Cardiac muscle cell (in vitro differentiated cells and primary cell): ENCODE measurements at regions not wholly inside any gene's neighbourhood (a gene's known extent, or its start where the extent isn't known, plus 50 kb on each side); places are given as distances from the start of the nearest gene placed in this dataset.
"Not testable (repeated sequence)": the region's sequence is repeated elsewhere in the genome, so short reads cannot be mapped to it uniquely, and the experiment has no call there.

ENCODE experiments used
- DNase-seq, 2 donors: peaks; one replicate each; pipeline versions ENCODE4 v3.0.0 to v3.0.0-alpha.2; 2010 to 2017; ENCODE audit warnings: low read depth in 1 of 2, low spot score in 1 of 2
- H3K27ac ChIP-seq: fragments of 200-600 bp; sonication (generic); 2 replicates; pipeline ENCODE4 v1.5.1; 2016
- H3K27me3 ChIP-seq: fragments of 200-600 bp; sonication (generic); 2 replicates; pipeline ENCODE4 v1.6.0; 2016; ENCODE audit warnings: control low read depth
- H3K36me3 ChIP-seq: fragments of 200-600 bp; sonication (generic); 2 replicates; pipeline ENCODE4 v1.5.1; 2016; ENCODE audit warnings: control low read depth
- H3K4me1 ChIP-seq: fragments of 200-600 bp; sonication (generic); 2 replicates; pipeline ENCODE4 v1.8.1; 2017; ENCODE audit warnings: low read depth, mild to moderate bottlenecking, mixed run types
- H3K4me3 ChIP-seq: fragments of 200-600 bp; sonication (generic); 2 replicates; pipeline ENCODE4 v1.5.1; 2016; ENCODE audit warnings: mild to moderate bottlenecking
- H3K9me3 ChIP-seq: fragments of 200-600 bp; sonication (generic); 2 replicates; pipeline ENCODE4 v1.5.1; 2017; ENCODE audit warnings: low read depth, mild to moderate bottlenecking, control low read depth
- TF ChIP-seq, protein P1 (sequence below): IDR thresholded peaks from 2 replicates; pipeline ENCODE4 v1.5.1; 2012; ENCODE audit warnings: low read depth, mild to moderate bottlenecking, low read length

DNA sequence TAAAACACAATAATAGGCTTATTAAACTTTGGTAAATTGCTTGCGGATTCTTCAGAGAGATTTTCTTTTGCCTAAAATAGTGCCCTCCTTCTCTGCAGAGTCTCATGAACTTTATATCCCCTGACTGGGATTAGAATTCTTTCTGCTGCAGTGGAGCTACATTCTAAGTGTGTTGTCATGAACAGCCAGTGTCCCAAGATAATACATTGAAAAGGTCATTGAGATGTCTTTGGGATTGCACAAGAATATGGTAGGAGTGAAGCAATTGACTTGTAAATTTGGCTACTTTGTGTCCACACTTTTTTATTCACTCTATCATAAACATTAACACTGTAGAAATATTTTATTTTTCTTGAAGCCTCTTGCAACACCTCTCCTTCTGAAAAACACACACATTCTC, 604.5 kb downstream of the GABRG2 start:
- Histone ChIP-seq H3K36me3 (no peaks in the 10 kb centered on the region), H3K4me3 (no peak overlapping the region), H3K9me3 (no peaks in the 10 kb centered on the region), H3K4me1 (no peaks in the 10 kb centered on the region), H3K27me3 (no peaks in the 10 kb centered on the region), H3K27ac (no peak overlapping the region)
- TF ChIP-seq, protein P1, sequence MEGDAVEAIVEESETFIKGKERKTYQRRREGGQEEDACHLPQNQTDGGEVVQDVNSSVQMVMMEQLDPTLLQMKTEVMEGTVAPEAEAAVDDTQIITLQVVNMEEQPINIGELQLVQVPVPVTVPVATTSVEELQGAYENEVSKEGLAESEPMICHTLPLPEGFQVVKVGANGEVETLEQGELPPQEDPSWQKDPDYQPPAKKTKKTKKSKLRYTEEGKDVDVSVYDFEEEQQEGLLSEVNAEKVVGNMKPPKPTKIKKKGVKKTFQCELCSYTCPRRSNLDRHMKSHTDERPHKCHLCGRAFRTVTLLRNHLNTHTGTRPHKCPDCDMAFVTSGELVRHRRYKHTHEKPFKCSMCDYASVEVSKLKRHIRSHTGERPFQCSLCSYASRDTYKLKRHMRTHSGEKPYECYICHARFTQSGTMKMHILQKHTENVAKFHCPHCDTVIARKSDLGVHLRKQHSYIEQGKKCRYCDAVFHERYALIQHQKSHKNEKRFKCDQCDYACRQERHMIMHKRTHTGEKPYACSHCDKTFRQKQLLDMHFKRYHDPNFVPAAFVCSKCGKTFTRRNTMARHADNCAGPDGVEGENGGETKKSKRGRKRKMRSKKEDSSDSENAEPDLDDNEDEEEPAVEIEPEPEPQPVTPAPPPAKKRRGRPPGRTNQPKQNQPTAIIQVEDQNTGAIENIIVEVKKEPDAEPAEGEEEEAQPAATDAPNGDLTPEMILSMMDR: no peak
- peak in 1 of 2 donors; percentile 12 for DNase-seq

DNA sequence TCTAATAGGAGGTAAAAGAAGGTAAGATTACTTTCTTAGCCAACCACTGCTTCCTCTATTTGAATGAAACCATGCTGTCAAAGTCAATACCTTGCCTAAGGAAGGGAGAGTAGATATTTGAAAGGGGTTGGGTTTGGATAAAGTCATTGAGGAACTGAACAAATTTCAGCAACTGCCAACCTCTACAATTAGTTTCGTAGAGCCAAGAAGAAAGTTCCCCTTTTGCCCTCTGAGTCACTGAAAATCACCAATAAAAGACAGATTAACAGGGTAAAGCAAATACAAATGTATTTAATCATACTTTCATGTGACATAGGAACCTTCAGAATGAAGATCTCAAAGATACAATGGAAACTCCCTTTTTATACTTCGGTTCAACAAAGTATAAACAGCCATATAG, 615.7 kb downstream of the GABRG2 start:
- Histone ChIP-seq H3K4me1 (no peaks in the 10 kb centered on the region), H3K36me3 (no peaks in the 10 kb centered on the region), H3K27me3 (no peaks in the 10 kb centered on the region), H3K4me3 (no peak overlapping the region), H3K9me3 (no peaks in the 10 kb centered on the region), H3K27ac (no peak overlapping the region)
- no peak for DNase-seq
- TF ChIP-seq, protein P1: no peak

DNA sequence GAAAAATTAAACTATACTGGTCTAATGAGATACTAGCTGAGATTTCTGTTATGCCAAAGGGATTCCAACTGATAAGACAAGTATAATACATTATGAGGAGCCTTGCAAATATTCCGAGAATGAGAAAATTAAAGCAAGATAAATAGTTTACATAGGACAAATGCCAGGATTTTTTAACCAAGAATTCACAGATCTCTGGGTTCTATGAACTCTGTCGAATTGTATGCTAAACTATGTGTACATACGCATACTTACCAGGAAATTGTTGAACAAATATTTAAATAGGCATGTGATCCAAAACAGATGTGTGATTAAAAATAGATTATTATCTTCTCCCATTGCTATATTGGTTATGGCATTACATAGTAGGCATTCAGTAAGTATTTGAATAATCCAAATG, 616.6 kb downstream of the GABRG2 start:
- DNase-seq: no peak
- Histone ChIP-seq H3K27ac (no peak overlapping the region), H3K4me3 (no peak overlapping the region), H3K36me3 (no peaks in the 10 kb centered on the region), H3K9me3 (no peaks in the 10 kb centered on the region), H3K27me3 (no peaks in the 10 kb centered on the region), H3K4me1 (no peaks in the 10 kb centered on the region)
- TF ChIP-seq, protein P1: no peak

DNA sequence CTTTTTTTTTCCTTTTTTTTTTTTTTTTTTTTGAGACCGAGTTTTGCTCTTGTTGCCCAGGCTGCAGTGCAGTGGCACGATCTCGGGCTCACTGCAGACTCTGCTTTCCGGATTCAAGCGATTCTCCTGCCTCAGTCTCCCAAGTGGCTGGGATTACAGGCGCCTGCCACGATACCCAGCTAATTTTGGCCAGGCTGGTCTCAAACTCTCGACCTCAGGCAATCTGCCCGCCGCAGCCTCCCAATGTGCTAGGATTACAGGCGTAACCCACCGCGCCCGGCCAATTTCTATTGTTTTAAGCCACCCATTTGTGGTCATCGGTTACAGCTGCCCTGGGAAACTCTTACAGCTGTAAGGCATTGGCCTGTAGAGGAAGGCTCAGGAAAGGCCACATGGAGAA, 617.7 kb downstream of the GABRG2 start:
- Histone ChIP-seq H3K4me3 (no peak overlapping the region), H3K4me1 (no peaks in the 10 kb centered on the region), H3K9me3 (no peaks in the 10 kb centered on the region), H3K27me3 (no peaks in the 10 kb centered on the region), H3K36me3 (no peaks in the 10 kb centered on the region), H3K27ac (no peak overlapping the region)
- TF ChIP-seq, protein P1: no peak
- DNase-seq: no peak

DNA sequence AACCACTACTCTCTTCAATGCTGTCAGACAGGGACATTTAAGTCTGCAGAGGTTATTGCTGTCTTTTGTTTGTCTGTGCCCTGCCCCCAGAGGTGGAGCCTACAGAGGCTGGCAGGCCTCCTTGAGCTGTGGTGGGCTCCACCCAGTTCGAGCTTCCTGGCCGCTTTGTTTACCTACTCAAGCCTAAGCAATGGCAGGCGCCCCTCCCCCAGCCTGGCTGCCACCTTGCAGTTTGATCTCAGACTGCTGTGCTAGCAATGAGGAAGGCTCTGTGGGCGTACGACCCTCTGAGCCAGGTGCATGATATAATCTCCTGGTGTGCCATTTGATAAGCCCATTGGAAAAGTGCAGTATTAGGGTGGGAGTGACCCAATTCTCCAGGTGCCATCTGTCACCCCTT, 628.7 kb downstream of the GABRG2 start:
- H3K36me3 ChIP-seq, H3K9me3 ChIP-seq, H3K27me3 ChIP-seq, H3K4me1 ChIP-seq, DNase-seq, H3K27ac ChIP-seq, H3K4me3 ChIP-seq: not testable (repeated sequence)

DNA sequence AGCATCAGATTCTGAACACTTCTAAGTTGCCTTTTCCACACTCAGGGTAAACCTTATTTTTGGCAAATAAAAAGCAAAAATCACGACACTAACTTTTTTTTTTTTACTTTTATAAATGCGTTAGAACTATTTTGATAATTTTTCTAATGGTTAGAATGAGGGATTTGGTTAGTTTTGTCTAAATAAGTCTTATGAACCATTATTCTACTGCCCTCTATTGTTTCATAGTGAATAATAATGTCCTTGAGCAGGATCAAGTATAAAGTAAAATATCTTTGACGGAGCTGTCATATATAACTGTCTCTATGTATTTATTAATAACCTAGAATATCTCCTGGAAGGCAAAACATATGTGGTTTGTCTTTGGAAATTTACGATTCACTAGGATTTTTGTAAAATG, 631.8 kb downstream of the GABRG2 start:
- TF ChIP-seq, protein P1: no peak
- Histone ChIP-seq H3K27me3 (no peaks in the 10 kb centered on the region), H3K9me3 (no peaks in the 10 kb centered on the region), H3K27ac (no peak overlapping the region), H3K36me3 (no peaks in the 10 kb centered on the region), H3K4me1 (no peaks in the 10 kb centered on the region), H3K4me3 (no peak overlapping the region)
- DNase-seq: no peak
